ENCODE measurements at regions not wholly inside any gene's neighbourhood (a gene's known extent, or its start where the extent isn't known, plus 50 kb on each side); places are given as distances from the start of the nearest gene placed in this dataset.

GRCh38 chr2:133814890-133815289, 246.6 kb upstream of the NCKAP5 start:
- DNase-seq = no peak

DNA sequence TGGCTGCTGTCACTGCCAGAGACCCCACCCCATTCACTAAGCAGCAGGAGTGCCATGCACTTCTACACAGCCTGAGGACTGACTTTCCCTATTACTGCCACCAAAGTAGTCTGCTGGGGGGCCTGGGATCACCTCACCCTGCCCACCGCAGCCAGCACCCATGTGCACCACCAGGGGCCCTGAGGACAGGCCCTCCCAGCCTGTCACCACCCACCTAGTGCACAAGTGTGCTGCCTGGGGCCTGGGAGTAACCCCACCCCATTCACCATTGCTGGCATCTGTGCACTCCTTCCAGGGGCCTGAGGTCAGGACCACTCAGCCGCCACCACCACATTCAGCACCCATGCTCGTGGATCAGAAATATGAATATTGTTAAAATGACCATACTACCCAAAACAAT, 247.8 kb upstream of the NCKAP5 start:
- DNase-seq = no peak

- DNase-seq = no peak
These were observed 249.7 kb upstream of the NCKAP5 start for GRCh38 chr2:133817680-133818566.

DNA sequence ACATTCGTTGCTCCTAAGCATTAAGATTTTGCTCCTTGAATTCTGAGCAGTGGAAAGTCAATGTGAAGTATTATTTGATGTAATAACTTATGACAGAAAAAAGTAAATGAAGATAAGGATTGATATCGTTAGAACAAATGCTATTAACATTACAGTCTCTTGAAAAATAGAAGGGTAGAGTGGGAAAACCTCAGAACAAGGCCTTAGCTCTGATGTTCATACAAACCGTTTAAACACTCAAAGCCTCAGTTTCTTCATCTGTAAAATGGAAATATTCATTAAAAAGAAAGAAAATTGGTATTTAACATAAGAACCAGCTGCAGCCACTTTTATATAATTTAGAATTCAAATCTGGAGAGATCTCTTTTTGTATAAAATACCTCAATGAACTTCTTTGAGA, 250.4 kb upstream of the NCKAP5 start:
- no peak for DNase-seq

- no peak for DNase-seq
These were observed 251.6 kb upstream of the NCKAP5 start for GRCh38 chr2:133819906-133820305.

DNA sequence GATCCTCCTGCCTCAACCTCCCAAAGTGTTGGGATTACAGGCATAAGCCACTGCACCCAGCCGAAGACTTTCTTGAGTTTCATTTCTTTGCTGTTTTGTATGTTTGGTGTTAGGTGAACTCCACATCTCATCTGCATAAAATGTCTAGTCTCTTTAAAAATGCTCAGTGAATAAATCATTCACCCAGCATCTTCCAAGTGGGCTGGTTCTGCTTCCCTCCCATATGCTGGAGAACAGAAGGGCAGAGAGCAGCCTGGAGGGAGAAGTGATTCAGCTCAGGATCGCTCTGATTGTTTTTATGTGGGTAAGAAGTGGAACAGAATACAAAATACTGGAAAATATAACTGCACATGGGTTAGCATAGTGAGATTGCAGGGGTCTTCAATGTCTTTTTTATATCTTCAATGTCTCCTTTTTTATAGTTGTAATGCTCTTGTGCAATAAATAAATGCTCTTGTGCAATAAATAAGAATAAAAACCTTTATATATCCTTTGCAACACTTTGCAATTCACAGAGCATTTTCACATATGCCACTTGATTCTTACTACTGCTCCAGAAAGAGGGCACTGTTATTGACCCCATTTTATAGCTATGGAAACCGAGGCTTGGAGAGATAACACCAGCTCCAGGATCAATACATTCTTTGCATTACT, 253.0 kb upstream of the NCKAP5 start:
- DNase-seq = no peak

DNA sequence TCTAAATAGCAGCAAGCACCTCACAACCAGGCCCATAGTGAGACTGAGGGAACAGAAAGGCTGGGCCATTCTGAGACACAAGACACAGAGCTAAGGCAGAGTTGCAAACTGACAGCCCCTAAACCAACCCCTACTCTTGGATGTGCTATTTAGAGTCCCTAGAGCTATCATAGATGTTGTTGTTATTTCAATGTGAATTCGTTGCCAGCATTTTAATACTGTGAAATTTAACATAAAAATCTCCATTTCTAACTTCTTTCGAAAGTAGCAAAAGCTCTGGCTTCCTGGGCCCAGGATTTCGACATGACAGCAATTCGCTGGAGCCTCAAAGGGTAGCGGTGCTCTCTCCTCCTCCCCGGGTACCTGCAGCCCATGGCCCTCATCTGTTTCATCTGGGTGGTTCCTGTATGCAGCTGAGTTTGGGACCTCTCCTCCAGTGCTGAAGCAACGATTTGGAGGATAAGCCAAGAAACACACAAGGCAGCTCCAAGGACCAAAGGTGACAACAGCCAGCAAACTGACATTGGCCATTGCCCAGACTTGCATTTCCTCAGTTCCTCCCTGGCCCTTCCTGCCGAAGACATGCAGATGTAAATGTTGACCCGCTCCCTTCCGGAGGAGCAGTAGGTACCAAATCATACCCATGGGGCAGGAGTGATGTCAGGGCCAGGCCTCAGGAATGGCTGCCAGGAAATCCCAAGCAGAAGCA, 254.4 kb upstream of the NCKAP5 start:
- no peak for DNase-seq

DNA sequence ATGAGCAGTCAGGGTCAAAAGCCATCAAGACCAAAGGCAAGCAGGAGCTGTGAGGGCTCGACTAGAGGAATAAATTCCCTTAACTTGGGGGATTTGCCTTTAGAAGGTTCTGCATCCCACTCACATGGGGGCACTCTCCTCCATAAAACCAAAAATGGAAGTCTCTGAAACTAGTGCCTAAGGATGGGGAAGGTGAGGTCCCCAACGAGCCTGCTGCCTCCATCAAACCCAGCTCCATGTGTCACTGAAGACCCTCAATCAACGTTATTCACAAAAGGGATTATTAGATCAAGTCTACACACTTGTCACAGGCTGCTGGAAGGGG, 254.9 kb upstream of the NCKAP5 start:
- DNase-seq = no peak

- DNase-seq = no peak
These were observed 256.6 kb upstream of the NCKAP5 start for GRCh38 chr2:133824869-133825268.

GRCh38 chr2:133825778-133826177, 257.5 kb upstream of the NCKAP5 start:
- DNase-seq = no peak

DNA sequence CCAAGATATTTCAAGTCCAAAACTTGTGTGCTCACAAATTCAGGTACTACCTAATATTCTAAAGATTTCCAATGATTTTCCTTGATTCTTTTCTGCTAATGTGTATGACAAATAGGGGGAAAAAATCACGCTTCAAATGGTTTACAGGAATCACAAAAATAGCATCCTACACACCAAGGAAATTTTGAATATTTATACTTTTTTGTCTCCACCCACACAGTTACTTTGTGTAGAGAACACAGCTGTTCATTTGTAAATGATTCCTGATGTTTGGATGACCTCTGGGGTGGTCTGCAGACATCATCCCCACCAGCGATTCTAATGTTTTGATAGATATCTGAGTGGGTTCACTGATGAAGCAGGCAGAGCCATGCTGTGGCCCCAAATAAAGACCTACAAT, 260.6 kb upstream of the NCKAP5 start:
- no peak for DNase-seq

DNA sequence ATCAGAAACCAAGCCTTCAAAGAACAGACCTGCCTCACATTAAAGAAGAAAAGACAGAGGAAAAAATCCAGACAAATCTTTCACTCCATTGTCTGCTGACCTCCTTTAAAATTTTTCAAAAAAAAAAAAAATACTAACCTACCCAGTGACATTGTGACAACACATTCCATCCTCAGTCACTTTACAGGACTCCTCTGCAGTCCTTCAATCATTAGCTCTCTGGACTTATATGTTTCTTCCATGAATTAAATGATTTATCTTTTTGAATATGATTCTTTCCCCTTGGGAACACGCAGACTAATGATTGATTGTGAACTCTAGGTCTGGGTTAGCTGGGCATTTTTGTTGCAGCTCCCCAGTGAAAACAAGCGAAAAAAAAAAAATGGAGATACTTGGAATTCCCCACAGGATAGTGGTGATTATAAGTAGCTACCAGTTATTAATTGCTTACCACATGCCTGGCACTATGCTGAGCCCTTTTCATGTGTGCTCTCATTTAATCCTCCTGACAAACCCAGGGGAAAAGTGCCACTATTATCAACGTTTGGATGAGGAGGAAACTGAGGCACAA, 261.3 kb upstream of the NCKAP5 start:
- DNase-seq = no peak

DNA sequence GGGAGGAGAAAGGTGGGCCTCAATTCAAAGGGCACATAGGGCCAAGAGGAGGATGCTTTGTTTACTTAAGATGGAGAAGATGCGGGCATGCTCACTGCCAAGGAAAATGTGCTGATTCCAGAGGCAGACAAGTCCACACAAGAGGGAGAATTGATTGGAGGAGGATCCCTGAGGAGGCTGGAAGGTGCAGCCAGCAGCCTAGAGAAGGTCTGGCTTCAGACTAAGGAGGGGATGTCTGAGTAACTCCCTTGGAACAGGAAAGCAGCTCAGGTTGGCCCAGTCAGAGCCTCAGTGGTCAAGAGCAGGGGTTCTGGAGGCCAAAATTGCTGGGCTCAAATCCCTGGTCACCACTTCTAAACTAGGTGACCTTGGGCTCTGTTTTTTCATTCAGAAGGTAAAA, 265.5 kb upstream of the NCKAP5 start:
- DNase-seq = no peak

DNA sequence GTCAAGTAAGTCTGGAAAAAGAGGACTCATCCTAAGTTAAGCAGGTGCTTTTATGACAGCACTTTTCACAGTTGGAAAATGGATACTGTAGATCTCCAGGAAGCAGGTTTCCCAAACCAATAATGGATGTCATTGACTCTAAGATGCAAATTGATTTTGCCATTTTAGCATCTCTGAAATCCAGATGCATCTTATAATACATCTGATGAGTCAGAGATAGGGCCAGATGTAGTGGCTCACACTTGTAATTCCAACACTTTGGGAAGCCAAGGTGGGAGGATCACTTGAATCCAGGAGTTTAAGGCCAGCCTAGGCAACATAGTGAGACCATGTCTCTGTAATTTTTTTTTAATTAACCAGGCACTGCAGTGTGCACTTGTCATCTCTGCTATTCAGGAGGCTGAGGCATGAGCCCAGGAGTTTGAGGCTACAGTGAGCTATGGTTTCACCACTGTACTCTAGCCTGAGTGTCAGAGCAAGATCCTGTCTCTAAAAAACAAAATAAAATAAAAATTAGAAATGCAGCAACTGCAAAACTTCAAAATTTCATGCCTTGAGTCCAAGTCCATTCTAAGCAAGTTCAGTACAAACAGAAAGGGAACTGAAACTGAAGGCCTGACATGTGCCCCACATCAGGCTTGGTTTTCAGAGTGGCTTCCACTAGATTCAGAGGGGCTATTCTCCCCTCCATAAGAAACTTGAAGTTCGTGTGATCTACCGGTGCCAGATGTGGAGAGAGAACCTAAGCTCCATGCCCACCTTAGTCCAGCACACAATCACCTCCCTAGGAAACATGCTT, 267.8 kb upstream of the NCKAP5 start:
- no peak for DNase-seq

DNA sequence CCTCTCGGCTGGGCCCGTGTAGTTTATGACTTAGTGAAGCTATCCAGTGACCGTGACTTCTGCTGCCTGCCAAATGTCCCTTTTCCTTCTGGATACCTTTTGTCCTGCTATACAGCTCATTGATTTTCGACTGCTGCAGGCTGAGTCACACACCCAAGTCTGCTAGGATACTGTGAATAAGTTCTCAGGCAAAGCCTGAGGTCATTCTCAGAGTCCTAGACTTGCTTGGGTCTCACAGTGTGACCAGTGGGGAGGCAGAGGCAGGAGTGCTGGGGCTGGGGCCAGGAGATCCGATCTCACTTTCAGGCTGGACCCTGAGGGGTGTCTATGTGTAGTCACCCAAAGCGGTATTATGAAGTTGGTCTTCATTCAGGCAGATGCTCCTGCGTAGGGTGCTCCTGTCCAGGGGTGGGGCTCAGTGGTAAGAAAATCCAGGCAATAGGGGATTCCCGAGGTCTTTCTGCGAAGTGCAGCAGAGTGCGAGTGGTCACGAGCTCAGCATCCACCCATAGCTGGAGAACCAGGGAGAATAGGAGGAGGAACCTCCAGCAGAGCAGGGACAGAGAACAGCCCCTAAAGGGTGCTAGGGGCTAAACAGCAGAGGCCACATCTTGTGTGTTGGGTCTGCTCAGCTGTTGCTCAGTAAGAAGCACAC, 268.6 kb upstream of the NCKAP5 start:
- no peak for DNase-seq

DNA sequence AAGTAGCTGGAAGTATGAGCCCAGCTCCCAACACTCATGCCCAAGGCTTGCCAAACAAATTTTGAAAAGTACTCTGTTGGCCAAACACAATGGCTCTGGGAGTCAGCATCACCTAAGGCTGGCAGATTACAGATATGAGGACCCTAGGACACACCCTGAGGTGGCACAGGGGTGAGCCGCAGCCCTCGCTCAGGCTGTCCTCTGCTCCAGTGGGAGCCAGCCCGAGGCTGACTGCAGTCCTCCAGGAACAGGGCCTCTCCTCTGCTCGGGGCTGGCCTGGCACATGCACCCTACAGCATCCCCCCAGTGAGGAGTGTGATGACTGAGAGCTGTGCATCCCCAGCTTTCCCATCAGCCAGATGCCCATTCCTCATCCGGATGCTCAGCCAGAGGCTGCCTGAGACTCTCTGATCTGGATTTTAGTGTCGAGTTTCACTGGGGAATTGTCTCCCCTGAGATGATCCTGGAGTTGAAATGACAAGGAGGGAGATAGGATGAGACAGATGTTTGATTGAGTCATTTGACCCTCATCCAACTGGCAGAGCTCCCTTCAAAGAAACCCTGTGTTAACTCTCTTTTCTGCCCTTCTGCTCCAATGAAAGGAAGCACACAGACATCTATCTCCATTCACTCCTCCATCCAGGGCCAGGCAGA, 269.3 kb upstream of the NCKAP5 start:
- DNase-seq = no peak

GRCh38 chr2:133838642-133839365, 270.5 kb upstream of the NCKAP5 start:
- DNase-seq = no peak

DNA sequence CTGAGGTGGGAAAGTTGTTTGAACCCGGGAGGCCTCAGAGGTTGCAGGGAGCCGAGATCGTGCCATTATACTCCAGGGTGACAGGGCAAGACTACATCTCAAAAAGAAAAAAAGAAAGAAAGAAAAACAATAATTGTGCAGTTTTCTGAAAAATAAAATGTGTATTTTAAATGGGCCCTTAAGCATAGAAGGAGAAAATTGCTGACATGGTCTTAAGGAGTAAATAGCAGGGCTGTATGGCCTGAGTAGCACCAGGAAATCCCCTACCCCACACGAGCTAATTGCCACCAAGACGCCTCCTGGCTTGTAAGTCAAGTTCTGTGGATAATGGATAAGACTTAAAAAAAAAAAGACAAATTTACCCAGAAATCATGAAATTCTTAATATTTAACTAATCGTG, 271.4 kb upstream of the NCKAP5 start:
- DNase-seq = no peak

DNA sequence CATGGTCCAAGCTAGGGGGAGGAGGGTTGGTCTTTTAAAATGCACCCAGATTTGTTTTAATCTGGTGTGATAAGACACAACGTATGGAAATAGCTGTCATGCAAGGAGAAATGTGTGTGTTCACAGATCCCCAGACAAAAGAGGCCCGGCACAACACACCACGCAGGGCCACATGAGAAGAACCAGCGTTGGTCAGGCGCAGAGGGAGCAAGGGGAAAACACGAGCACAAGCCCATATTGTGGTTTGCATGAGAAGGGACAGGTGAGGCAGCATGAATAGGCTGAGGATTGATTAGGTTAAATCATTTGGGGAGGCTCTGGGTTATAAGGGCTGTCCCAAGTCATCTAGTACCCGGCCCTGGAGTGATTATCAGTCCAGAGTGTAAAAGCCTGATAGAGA, 272.5 kb upstream of the NCKAP5 start:
- no peak for DNase-seq

- no peak for DNase-seq
These were observed 273.6 kb upstream of the NCKAP5 start for GRCh38 chr2:133841900-133842299.

DNA sequence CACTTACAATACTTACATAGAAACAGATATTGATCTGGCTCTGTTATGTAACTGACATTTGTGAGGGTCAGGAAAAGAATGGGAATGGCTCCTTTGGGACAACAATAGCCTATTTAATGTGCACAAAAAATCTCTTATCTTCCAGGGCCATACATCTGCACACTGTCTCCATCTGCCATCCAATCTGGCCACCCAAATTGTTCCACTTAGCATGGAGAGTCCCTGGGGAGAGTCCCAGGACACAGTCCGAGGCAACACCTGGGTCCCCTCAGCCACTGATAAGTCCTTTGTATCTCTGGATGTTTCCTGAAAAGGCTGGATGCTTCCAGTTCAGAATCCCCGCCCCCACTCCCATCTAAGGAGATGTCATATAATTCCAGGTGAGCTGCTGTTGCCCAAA, 274.2 kb upstream of the NCKAP5 start:
- no peak for DNase-seq
